DOHH2 (cell line): ENCODE measurements at regions not wholly inside any gene's neighbourhood (a gene's known extent, or its start where the extent isn't known, plus 50 kb on each side); places are given as distances from the start of the nearest gene placed in this dataset.

Source experiments
- CTCF ChIP-seq: fragments of 200-600 bp; sonication (generic); IDR thresholded peaks from one replicate; pipeline ENCODE4 v1.5.1; 2014; ENCODE audit warnings: antibody characterized with exemption, mild to moderate bottlenecking, low read depth, low read length; ENCODE audit not compliant: poor library complexity, severe bottlenecking
- EZH2phosphoT487 ChIP-seq: fragments of 200-600 bp; sonication (generic); IDR thresholded peaks from 2 replicates; pipeline ENCODE4 v1.6.1; 2017; ENCODE audit warnings: borderline replicate concordance, mild to moderate bottlenecking, antibody characterized with exemption, low read length, moderate library complexity, mixed read lengths

- TF ChIP-seq CTCF, result no peak
- no peak for TF ChIP-seq EZH2phosphoT487
These were observed 956.3 kb upstream of the SLC39A10 start for GRCh38 chr2:194700726-194701125.
